ENCODE measurements at regions not wholly inside any gene's neighbourhood (a gene's known extent, or its start where the extent isn't known, plus 50 kb on each side); places are given as distances from the start of the nearest gene placed in this dataset.

GRCh38 chr2:30393510-30393909, 53.5 kb upstream of the LCLAT1 start:
- Histone ChIP-seq H2AFZ (ENCODE audit: control insufficient read depth, low read length) (no peak overlapping the region), H3K4me2 (ENCODE audit: control insufficient read depth, extremely low read depth, insufficient read depth, low read depth, low read length) (no peak overlapping the region), H3K4me1 (ENCODE audit: control insufficient read depth, extremely low read depth, insufficient read depth, low read length) (peaks cover 2% of the 10 kb centered on the region), H3K9ac (ENCODE audit: control insufficient read depth, extremely low read depth, insufficient read depth, low read length) (no peak overlapping the region), H3K9me3 (ENCODE audit: control insufficient read depth, low read depth, low read length) (no peaks in the 10 kb centered on the region), H3K27me3 (ENCODE audit: control insufficient read depth, extremely low read depth, insufficient read depth, low read length) (peaks cover 14% of the 10 kb centered on the region), H3K27ac (ENCODE audit: control insufficient read depth, insufficient read depth, low read length) (no peak overlapping the region), H4K20me1 (ENCODE audit: control insufficient read depth, extremely low read depth, insufficient read depth, low read length) (no peaks in the 10 kb centered on the region), H3K9me1 (ENCODE audit: control insufficient read depth, extremely low read depth, insufficient read depth, low read length) (no peaks in the 10 kb centered on the region), H3K36me3 (ENCODE audit: control insufficient read depth in 2 of 2, extremely low read depth in 1 of 2, insufficient read depth in 2 of 2, low read length in 2 of 2) (no peaks in the 10 kb centered on the region), H3K79me2 (ENCODE audit: control insufficient read depth, insufficient read depth, low read length) (no peaks in the 10 kb centered on the region), H3K4me3 (ENCODE audit: control insufficient read depth in 2 of 3, extremely low read depth in 1 of 3, insufficient read depth in 2 of 3, low read depth in 1 of 3, low read length in 3 of 3) (no peak overlapping the region)
- DNase-seq (ENCODE audit: low read depth, low spot score) = no peak
- FAIRE-seq = no peak
- no peak for TF ChIP-seq EZH2 (IDR thresholded peaks at IDR 0.05; ENCODE audit: low read length)
- TF ChIP-seq, protein P1, sequence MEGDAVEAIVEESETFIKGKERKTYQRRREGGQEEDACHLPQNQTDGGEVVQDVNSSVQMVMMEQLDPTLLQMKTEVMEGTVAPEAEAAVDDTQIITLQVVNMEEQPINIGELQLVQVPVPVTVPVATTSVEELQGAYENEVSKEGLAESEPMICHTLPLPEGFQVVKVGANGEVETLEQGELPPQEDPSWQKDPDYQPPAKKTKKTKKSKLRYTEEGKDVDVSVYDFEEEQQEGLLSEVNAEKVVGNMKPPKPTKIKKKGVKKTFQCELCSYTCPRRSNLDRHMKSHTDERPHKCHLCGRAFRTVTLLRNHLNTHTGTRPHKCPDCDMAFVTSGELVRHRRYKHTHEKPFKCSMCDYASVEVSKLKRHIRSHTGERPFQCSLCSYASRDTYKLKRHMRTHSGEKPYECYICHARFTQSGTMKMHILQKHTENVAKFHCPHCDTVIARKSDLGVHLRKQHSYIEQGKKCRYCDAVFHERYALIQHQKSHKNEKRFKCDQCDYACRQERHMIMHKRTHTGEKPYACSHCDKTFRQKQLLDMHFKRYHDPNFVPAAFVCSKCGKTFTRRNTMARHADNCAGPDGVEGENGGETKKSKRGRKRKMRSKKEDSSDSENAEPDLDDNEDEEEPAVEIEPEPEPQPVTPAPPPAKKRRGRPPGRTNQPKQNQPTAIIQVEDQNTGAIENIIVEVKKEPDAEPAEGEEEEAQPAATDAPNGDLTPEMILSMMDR (optimal IDR thresholded peaks at IDR 0.05 in 1 of 3, IDR thresholded peaks at IDR 0.05 in 1 of 3, conservative IDR thresholded peaks at IDR 0.05 in 1 of 3; ENCODE audit: extremely low read depth in 1 of 3, insufficient read depth in 2 of 3, low read length in 3 of 3) = no peak
- dilution Hi-C loops (cut with MboI; ENCODE audit: extremely low pct_ligation_motif_present, low sequenced_read_pairs) = no loop called here

- H3K4me1 ChIP-seq (ENCODE audit: control insufficient read depth, extremely low read depth, insufficient read depth, low read length) = peaks cover 5% of the 10 kb centered on the region
- H3K27me3 ChIP-seq (ENCODE audit: control insufficient read depth, extremely low read depth, insufficient read depth, low read length) = peaks cover 11% of the 10 kb centered on the region
- dilution Hi-C loops (cut with MboI; ENCODE audit: extremely low pct_ligation_motif_present, low sequenced_read_pairs) = no loop called here
- no peak overlapping the region for H3K4me3 ChIP-seq (ENCODE audit: control insufficient read depth in 2 of 3, extremely low read depth in 1 of 3, insufficient read depth in 2 of 3, low read depth in 1 of 3, low read length in 3 of 3)
- no peak for FAIRE-seq
- no peaks in the 10 kb centered on the region for H3K9me3 ChIP-seq (ENCODE audit: control insufficient read depth, low read depth, low read length)
- no peak overlapping the region for H2AFZ ChIP-seq (ENCODE audit: control insufficient read depth, low read length)
- no peak overlapping the region for H3K27ac ChIP-seq (ENCODE audit: control insufficient read depth, insufficient read depth, low read length)
- TF ChIP-seq, protein P1 (optimal IDR thresholded peaks at IDR 0.05 in 1 of 3, IDR thresholded peaks at IDR 0.05 in 1 of 3, conservative IDR thresholded peaks at IDR 0.05 in 1 of 3; ENCODE audit: extremely low read depth in 1 of 3, insufficient read depth in 2 of 3, low read length in 3 of 3) = no peak
- no peak for TF ChIP-seq EZH2 (IDR thresholded peaks at IDR 0.05; ENCODE audit: low read length)
- no peak for DNase-seq (ENCODE audit: low read depth, low spot score)
- H3K9me1 ChIP-seq (ENCODE audit: control insufficient read depth, extremely low read depth, insufficient read depth, low read length) = no peaks in the 10 kb centered on the region
- no peaks in the 10 kb centered on the region for H3K36me3 ChIP-seq (ENCODE audit: control insufficient read depth in 2 of 2, extremely low read depth in 1 of 2, insufficient read depth in 2 of 2, low read length in 2 of 2)
- no peak overlapping the region for H3K9ac ChIP-seq (ENCODE audit: control insufficient read depth, extremely low read depth, insufficient read depth, low read length)
- no peaks in the 10 kb centered on the region for H4K20me1 ChIP-seq (ENCODE audit: control insufficient read depth, extremely low read depth, insufficient read depth, low read length)
- no peak overlapping the region for H3K4me2 ChIP-seq (ENCODE audit: control insufficient read depth, extremely low read depth, insufficient read depth, low read depth, low read length)
- no peaks in the 10 kb centered on the region for H3K79me2 ChIP-seq (ENCODE audit: control insufficient read depth, insufficient read depth, low read length)
Measured at GRCh38 chr2:30394096-30394495, 53.0 kb upstream of the LCLAT1 start.

All from keratinocyte (primary cell).